PC-9 (cell line): ENCODE measurements at regions not wholly inside any gene's neighbourhood (a gene's known extent, or its start where the extent isn't known, plus 50 kb on each side); places are given as distances from the start of the nearest gene placed in this dataset.
A peak's percentile ranks its signal among the peaks of the same experiment; 100 is the strongest.

Experiments used
- BruUV-seq: library from RNA; stranded (reverse); fragments of 400-500 nt; replicated peaks from 2 replicates; lab custom pipeline; 2021; lab: Mats Ljungman, UMichigan
- CTCF ChIA-PET: fragments of 300-600 bp; sonication (Branson Sonifier 250); formaldehyde crosslinking; loops from one replicate; lab custom pipeline; 2022; ENCODE audit warnings: antibody characterized with exemption; lab: Charles Lee
- POLR2A ChIA-PET: fragments of 300-600 bp; sonication (Branson Sonifier 250); formaldehyde crosslinking; loops from one replicate; lab custom pipeline; 2022; ENCODE audit warnings: antibody characterized with exemption; ENCODE audit not compliant: unreplicated experiment; lab: Charles Lee
- DNase-seq, 2 experiments: peaks; one replicate each; pipeline versions ENCODE4 v3.0.0 to v3.0.0-alpha.2; 2015 to 2022; ENCODE audit warnings: mixed read lengths in 1 of 2
- H2AFZ ChIP-seq: fragments of 200-600 bp; sonication (generic); 2 replicates; pipeline ENCODE4 v1.8.1; 2017; ENCODE audit warnings: antibody characterized with exemption
- H3F3A ChIP-seq: fragments of 200-600 bp; sonication (generic); 2 replicates; pipeline ENCODE4 v1.8.1; 2017; ENCODE audit warnings: antibody characterized with exemption, mild to moderate bottlenecking, low read depth; ENCODE audit not compliant: insufficient read depth
- H3K27ac ChIP-seq: fragments of 200-600 bp; sonication (generic); 2 replicates; pipeline ENCODE4 v1.6.1; 2016; ENCODE audit warnings: mixed run types
- H3K27me3 ChIP-seq: fragments of 200-600 bp; sonication (generic); 2 replicates; pipeline ENCODE4 v1.6.1; 2016; ENCODE audit warnings: low read depth, mixed run types; ENCODE audit not compliant: insufficient read depth
- H3K36me3 ChIP-seq: fragments of 200-600 bp; sonication (generic); 2 replicates; pipeline ENCODE4 v1.6.1; 2016; ENCODE audit warnings: low read depth, mixed run types
- H3K4me1 ChIP-seq: fragments of 200-600 bp; sonication (generic); replicated peaks from 2 replicates; pipeline ENCODE4 v1.6.1; 2016; ENCODE audit warnings: mixed run types; ENCODE audit not compliant: insufficient read depth
- H3K4me2 ChIP-seq: fragments of 200-600 bp; sonication (generic); 2 replicates; pipeline ENCODE4 v1.6.1; 2017; ENCODE audit warnings: mixed run types
- H3K4me3 ChIP-seq: fragments of 200-600 bp; sonication (generic); 2 replicates; pipeline ENCODE4 v1.6.1; 2016; ENCODE audit warnings: mixed run types
- H3K79me2 ChIP-seq: fragments of 200-600 bp; sonication (generic); 2 replicates; pipeline ENCODE4 v1.6.1; 2017; ENCODE audit warnings: low read depth, mixed run types
- H3K9me2 ChIP-seq: fragments of 200-600 bp; sonication (generic); 2 replicates; pipeline ENCODE4 v1.8.1; 2017; ENCODE audit warnings: mild to moderate bottlenecking; ENCODE audit not compliant: insufficient read depth
- H3K9me3 ChIP-seq: fragments of 200-600 bp; sonication (generic); 2 replicates; pipeline ENCODE4 v1.8.1; 2016; ENCODE audit warnings: low read depth; ENCODE audit not compliant: insufficient read depth
- H4K20me1 ChIP-seq: fragments of 200-600 bp; sonication (generic); 2 replicates; pipeline ENCODE4 v1.8.1; 2017; ENCODE audit not compliant: insufficient read depth
- EZH2 ChIP-seq: fragments of 200-600 bp; sonication (generic); IDR thresholded peaks from 2 replicates; pipeline ENCODE4 v1.8.0; 2017; ENCODE audit warnings: antibody characterized with exemption, low read depth
- intact Hi-C: fragments of 100-400 bp; cut with micrococcal nuclease; formaldehyde crosslinking; loops from one replicate; pipeline ENCODE4 v1.10.0; 2022; ENCODE audit not compliant: unreplicated experiment
- TF ChIP-seq, protein P1 (sequence below): fragments of 200-600 bp; sonication (generic); conservative IDR thresholded peaks from 2 replicates; pipeline ENCODE4 v1.6.1; 2017; ENCODE audit warnings: mixed run types, antibody characterized with exemption, mild to moderate bottlenecking, moderate library complexity

DNA sequence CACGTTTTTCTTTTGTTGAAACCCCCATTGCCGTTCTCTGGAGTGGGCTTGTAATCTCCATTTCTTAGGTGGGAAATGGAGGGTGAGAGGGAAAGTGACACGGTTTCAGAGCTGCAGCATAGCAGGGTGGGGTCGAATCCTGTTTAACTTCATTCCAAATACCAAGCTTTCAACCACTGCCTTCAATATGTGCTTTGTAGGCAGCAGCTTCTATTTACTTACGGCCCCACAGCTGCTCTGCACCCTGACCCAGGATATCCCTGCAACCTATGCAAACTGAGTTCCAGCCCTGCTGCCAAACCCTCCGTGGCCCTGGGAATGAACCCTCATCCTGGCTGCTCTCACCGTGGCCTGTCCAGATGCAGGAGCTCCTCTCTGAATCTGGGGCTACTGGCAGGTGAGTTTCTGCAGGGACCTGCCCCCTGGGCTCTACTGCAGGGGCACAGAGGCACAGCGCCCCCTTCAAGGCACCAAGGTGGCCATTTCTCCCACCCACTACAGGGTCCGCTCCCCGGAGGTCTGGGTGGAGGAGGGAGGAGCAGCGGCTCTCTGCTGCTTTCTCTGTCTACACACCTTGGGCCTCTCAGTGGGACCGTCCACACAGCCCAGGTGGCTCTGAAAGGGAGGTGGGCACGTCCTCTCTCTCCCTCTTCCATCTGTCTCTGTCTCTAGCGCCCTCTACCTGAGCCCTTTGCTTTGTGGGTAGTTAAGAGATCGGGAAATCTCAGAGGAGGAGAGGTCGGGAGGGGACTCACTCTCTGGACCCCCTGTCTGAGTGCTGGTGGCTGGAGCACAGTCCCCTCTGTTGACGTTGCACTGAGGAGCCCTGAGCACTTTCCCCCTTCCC lies 279.1 kb downstream of the BRD1 start:
- peak overlapping the region; percentile 72 for H3K4me2 ChIP-seq

DNA sequence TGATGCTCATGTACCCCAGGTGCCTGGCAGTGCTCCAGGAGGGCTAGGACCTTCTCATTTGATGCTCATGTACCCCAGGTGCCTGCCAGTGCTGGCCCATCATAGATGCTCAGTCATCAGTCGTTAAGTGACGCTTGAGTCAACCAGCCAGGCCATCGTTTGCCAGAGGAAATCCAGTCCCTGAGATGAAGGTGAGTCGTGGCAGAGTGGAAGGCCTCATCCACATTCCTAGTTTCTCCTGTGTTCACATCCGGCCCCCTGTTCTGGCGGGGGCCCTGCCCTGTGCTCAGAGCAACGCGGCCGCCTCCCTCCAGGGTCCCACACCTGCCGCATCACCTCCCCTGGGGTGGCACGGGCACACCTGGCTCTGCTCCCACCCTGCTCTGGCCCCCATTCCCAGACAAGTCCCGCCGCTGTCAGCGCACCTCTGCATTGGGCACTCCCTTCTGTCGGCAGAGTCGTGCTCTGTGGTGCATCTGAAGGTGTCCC lies 279.9 kb downstream of the BRD1 start:
- Histone ChIP-seq H4K20me1 (no peaks in the 10 kb centered on the region), H3K27ac (peak overlapping the region; percentile 73), H3F3A (peaks cover 9% of the 10 kb centered on the region; the same call in 1 of the 2 replicates), H3K36me3 (no peaks in the 10 kb centered on the region), H3K4me2 (peak overlapping the region; percentile 72), H3K4me1 (peaks cover 31% of the 10 kb centered on the region), H3K27me3 (peaks cover 99% of the 10 kb centered on the region), H3K79me2 (no peaks in the 10 kb centered on the region), H3K9me2 (no peaks in the 10 kb centered on the region), H2AFZ (no peak overlapping the region), H3K9me3 (no peaks in the 10 kb centered on the region), H3K4me3 (peak overlapping the region; percentile 24; the same call in 1 of the 2 replicates)
- intact Hi-C loops, result no loop called here
- TF ChIP-seq EZH2, result 0 out of 2 replicates have a peak, but pooled peaks have one; percentile 54
- TF ChIP-seq, protein P1, sequence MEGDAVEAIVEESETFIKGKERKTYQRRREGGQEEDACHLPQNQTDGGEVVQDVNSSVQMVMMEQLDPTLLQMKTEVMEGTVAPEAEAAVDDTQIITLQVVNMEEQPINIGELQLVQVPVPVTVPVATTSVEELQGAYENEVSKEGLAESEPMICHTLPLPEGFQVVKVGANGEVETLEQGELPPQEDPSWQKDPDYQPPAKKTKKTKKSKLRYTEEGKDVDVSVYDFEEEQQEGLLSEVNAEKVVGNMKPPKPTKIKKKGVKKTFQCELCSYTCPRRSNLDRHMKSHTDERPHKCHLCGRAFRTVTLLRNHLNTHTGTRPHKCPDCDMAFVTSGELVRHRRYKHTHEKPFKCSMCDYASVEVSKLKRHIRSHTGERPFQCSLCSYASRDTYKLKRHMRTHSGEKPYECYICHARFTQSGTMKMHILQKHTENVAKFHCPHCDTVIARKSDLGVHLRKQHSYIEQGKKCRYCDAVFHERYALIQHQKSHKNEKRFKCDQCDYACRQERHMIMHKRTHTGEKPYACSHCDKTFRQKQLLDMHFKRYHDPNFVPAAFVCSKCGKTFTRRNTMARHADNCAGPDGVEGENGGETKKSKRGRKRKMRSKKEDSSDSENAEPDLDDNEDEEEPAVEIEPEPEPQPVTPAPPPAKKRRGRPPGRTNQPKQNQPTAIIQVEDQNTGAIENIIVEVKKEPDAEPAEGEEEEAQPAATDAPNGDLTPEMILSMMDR, result no peak
- BruUV-seq, result no TSS peak
- POLR2A ChIA-PET, result no interaction called here
- CTCF ChIA-PET, result no interaction called here
- no peak for DNase-seq

More for the DNA sequence above, 279.1 kb downstream of the BRD1 start:
- Histone ChIP-seq H3K4me3 (peak overlapping the region; percentile 24; the same call in 1 of the 2 replicates), H3K36me3 (no peaks in the 10 kb centered on the region), H2AFZ (no peak overlapping the region), H3K9me2 (no peaks in the 10 kb centered on the region), H3F3A (peaks cover 9% of the 10 kb centered on the region; the same call in 1 of the 2 replicates), H4K20me1 (no peaks in the 10 kb centered on the region), H3K27ac (peak overlapping the region; percentile 73), H3K4me1 (peaks cover 31% of the 10 kb centered on the region), H3K27me3 (peaks cover 98% of the 10 kb centered on the region), H3K9me3 (no peaks in the 10 kb centered on the region), H3K79me2 (no peaks in the 10 kb centered on the region)
- DNase-seq, result peak; percentile 25 to 86
- POLR2A ChIA-PET, result no interaction called here
- CTCF ChIA-PET, result no interaction called here
- TF ChIP-seq, protein P1, result peak; percentile 45; the same call in 1 of the 2 replicates
- no peak for TF ChIP-seq EZH2
- intact Hi-C loops, result no loop called here
- BruUV-seq, result no TSS peak

DNA sequence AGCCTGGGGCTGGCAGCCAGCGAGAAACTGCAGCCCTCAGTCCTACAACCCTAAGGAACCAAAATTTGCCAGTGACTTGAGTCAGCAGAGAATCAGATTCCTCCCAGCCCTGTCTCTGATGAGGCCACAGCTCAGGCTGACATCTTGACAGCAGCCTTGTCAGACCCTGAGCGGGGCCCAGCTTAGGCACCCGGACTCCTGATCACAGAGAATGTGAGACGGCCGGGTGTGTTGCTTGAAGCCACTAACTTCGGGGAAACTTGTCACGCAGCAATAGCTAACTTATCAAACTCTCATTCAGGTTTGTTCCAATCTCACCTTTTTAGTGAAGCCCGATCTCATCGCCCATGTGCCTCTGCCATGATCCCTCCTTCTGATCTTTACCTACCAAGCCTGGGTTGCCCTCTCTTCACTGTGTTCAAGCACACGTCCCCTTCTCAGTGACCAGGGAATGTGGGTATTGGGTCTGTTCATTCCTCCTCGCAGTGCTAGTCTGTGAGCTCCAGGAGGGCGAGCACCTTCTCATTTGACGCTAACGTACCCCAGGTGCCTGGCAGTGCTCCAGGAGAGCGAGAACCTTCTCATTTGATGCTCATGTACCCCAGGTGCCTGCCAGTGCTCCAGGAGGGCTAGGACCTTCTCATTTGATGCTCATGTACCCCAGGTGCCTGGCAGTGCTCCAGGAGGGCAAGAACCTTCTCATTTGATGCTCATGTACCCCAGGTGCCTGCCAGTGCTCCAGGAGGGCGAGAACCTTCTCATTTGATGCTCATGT lies 280.7 kb downstream of the BRD1 start:
- H3K4me2 ChIP-seq, result no peak overlapping the region
- peaks cover 31% of the 10 kb centered on the region for H3K4me1 ChIP-seq
- TF ChIP-seq EZH2, result no peak
- TF ChIP-seq, protein P1, result no peak
- no peak overlapping the region for H3K4me3 ChIP-seq
- H3K27ac ChIP-seq, result no peak overlapping the region
- H3K36me3 ChIP-seq, result no peaks in the 10 kb centered on the region
- H3F3A ChIP-seq, result peaks cover 9% of the 10 kb centered on the region; the same call in 1 of the 2 replicates
- no peaks in the 10 kb centered on the region for H4K20me1 ChIP-seq
- H3K9me3 ChIP-seq, result no peaks in the 10 kb centered on the region
- no peaks in the 10 kb centered on the region for H3K9me2 ChIP-seq
- H2AFZ ChIP-seq, result no peak overlapping the region
- no TSS peak for BruUV-seq
- ChIA-PET CTCF (no interaction called here), POLR2A (no interaction called here)
- intact Hi-C loops, result no loop called here
- DNase-seq, result no peak
- peaks cover 98% of the 10 kb centered on the region for H3K27me3 ChIP-seq
- H3K79me2 ChIP-seq, result no peaks in the 10 kb centered on the region
